ENCODE measurements at regions not wholly inside any gene's neighbourhood (a gene's known extent, or its start where the extent isn't known, plus 50 kb on each side); places are given as distances from the start of the nearest gene placed in this dataset.

DNA sequence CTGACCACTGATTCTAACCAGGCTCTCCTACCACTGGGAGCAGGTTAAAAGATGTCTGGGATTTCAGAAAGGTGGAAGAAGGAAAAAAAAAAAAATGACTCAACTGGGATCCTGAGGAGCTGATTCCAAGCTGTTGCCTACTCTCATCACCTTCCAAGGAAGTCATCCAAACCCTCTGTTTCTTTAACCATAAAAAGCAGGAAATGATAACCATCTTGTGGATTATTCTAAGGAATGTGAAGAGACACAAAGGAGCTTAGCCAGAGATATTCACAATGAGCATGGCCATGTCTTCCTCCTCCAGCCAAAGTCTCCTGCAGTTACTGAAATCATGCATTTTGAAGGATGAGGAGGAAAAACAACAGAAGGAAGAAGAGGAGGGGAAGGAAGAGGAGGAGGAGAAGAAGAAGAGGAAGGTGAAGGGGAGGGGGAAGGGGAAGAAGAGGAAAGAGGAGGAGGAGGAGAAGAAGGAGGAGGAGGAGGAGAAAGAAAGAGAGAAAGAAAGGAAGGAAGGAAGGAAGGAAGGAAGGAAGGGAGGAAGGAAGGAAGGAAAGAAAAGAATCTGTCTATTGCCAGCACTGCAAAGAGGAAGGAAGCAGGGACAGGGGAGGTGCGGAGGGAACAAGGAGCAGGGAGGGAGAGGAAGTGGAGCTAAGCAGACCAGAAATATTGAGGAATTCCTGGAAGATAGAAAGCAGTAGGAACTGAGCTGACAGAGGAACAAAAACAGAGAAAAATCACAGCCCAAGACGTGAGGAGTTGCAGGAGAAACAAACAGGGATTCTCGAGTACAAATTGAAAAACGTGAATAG is 229.2 kb downstream of the UACA start:
- peak overlapping the region; percentile 5 for H3K27ac Mint-ChIP-seq (ENCODE audit: unreplicated experiment)
- no peak for DNase-seq
- H3K36me3 Mint-ChIP-seq (ENCODE audit: unreplicated experiment) = no peaks in the 10 kb centered on the region
- TF ChIP-seq, protein P1, sequence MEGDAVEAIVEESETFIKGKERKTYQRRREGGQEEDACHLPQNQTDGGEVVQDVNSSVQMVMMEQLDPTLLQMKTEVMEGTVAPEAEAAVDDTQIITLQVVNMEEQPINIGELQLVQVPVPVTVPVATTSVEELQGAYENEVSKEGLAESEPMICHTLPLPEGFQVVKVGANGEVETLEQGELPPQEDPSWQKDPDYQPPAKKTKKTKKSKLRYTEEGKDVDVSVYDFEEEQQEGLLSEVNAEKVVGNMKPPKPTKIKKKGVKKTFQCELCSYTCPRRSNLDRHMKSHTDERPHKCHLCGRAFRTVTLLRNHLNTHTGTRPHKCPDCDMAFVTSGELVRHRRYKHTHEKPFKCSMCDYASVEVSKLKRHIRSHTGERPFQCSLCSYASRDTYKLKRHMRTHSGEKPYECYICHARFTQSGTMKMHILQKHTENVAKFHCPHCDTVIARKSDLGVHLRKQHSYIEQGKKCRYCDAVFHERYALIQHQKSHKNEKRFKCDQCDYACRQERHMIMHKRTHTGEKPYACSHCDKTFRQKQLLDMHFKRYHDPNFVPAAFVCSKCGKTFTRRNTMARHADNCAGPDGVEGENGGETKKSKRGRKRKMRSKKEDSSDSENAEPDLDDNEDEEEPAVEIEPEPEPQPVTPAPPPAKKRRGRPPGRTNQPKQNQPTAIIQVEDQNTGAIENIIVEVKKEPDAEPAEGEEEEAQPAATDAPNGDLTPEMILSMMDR (IDR thresholded peaks at IDR 0.05; ENCODE audit: partially characterized antibody, unreplicated experiment) = no peak
- peaks cover 24% of the 10 kb centered on the region for H3K4me1 Mint-ChIP-seq (ENCODE audit: low read depth, unreplicated experiment)
- peaks cover 6% of the 10 kb centered on the region for H3K9me3 Mint-ChIP-seq (ENCODE audit: unreplicated experiment)
- peak overlapping the region; percentile 8 for H3K4me3 Mint-ChIP-seq (ENCODE audit: unreplicated experiment)
- no peaks in the 10 kb centered on the region for H3K27me3 Mint-ChIP-seq (ENCODE audit: unreplicated experiment)

DNA sequence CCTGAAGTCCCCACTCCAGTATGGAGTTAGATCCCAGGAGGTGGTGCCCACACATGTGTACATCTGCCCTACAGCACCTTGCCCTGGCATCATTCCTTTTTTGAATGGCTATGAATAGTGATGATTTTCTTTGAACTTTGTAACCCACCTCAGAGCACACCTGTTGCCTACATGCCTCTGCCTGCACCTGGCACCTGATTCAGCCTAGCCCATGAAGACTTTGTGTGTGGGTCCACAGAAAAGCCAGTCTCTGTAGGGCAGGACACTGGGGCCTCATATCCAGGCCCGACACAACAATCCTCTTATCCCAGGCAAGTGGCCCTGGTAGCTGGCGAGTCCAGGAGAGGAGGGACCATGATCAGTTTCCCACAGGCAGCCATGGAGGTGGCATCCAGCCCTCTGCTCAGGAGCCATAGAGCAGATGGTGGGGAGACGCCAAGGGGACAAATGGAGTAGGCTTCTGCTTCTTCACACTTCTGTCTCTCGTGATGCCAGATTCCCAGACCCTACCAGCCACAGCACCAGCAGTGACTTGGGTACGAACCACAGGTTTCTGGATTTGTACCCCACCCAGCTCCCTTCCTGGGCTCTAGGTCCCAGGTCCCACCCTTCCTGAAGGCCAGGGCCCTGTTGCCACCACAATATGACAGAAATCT is 230.7 kb downstream of the UACA start:
- peaks cover 24% of the 10 kb centered on the region for H3K4me1 Mint-ChIP-seq (ENCODE audit: low read depth, unreplicated experiment)
- no peaks in the 10 kb centered on the region for H3K27me3 Mint-ChIP-seq (ENCODE audit: unreplicated experiment)
- peaks cover 6% of the 10 kb centered on the region for H3K9me3 Mint-ChIP-seq (ENCODE audit: unreplicated experiment)
- TF ChIP-seq, protein P1 (IDR thresholded peaks at IDR 0.05; ENCODE audit: partially characterized antibody, unreplicated experiment) = no peak
- no peak for DNase-seq
- no peak overlapping the region for H3K27ac Mint-ChIP-seq (ENCODE audit: unreplicated experiment)
- no peaks in the 10 kb centered on the region for H3K36me3 Mint-ChIP-seq (ENCODE audit: unreplicated experiment)
- H3K4me3 Mint-ChIP-seq (ENCODE audit: unreplicated experiment) = no peak overlapping the region

GRCh38 chr15:70531576-70531975 is 231.8 kb downstream of the UACA start:
- H3K27me3 Mint-ChIP-seq (ENCODE audit: unreplicated experiment) = no peaks in the 10 kb centered on the region
- peaks cover 33% of the 10 kb centered on the region for H3K4me1 Mint-ChIP-seq (ENCODE audit: low read depth, unreplicated experiment)
- TF ChIP-seq, protein P1 (IDR thresholded peaks at IDR 0.05; ENCODE audit: partially characterized antibody, unreplicated experiment) = no peak
- no peak overlapping the region for H3K27ac Mint-ChIP-seq (ENCODE audit: unreplicated experiment)
- DNase-seq = no peak
- no peak overlapping the region for H3K4me3 Mint-ChIP-seq (ENCODE audit: unreplicated experiment)
- no peaks in the 10 kb centered on the region for H3K36me3 Mint-ChIP-seq (ENCODE audit: unreplicated experiment)
- peaks cover 6% of the 10 kb centered on the region for H3K9me3 Mint-ChIP-seq (ENCODE audit: unreplicated experiment)

DNA sequence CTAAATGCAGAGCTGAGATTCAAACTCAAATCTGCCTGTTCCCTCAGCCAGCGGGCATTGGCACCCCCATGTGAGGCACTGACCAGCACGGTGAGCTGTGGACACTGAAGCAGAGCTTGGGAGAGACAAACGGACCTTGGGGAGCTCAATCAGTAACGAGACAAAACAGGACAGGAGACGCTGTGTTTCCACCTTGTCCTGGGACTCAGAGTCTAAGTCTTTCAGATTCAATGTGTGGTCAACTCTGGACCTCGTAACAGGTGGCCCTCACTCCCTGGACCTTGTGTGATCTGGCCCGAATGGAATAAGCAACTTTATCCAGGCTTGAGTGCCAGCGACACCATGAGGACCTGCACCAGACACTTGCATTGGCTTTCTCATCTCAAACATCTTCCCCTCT is 232.5 kb downstream of the UACA start:
- H3K27ac Mint-ChIP-seq (ENCODE audit: unreplicated experiment) = no peak overlapping the region
- H3K4me1 Mint-ChIP-seq (ENCODE audit: low read depth, unreplicated experiment) = peaks cover 33% of the 10 kb centered on the region
- TF ChIP-seq, protein P1 (IDR thresholded peaks at IDR 0.05; ENCODE audit: partially characterized antibody, unreplicated experiment) = no peak
- H3K4me3 Mint-ChIP-seq (ENCODE audit: unreplicated experiment) = no peak overlapping the region
- no peaks in the 10 kb centered on the region for H3K27me3 Mint-ChIP-seq (ENCODE audit: unreplicated experiment)
- DNase-seq = no peak
- H3K36me3 Mint-ChIP-seq (ENCODE audit: unreplicated experiment) = no peaks in the 10 kb centered on the region
- H3K9me3 Mint-ChIP-seq (ENCODE audit: unreplicated experiment) = peaks cover 3% of the 10 kb centered on the region

- no peaks in the 10 kb centered on the region for H3K27me3 Mint-ChIP-seq (ENCODE audit: unreplicated experiment)
- H3K4me1 Mint-ChIP-seq (ENCODE audit: low read depth, unreplicated experiment) = peaks cover 34% of the 10 kb centered on the region
- peaks cover 3% of the 10 kb centered on the region for H3K9me3 Mint-ChIP-seq (ENCODE audit: unreplicated experiment)
- no peak for DNase-seq
- no peak overlapping the region for H3K4me3 Mint-ChIP-seq (ENCODE audit: unreplicated experiment)
- H3K36me3 Mint-ChIP-seq (ENCODE audit: unreplicated experiment) = no peaks in the 10 kb centered on the region
- H3K27ac Mint-ChIP-seq (ENCODE audit: unreplicated experiment) = no peak overlapping the region
- TF ChIP-seq, protein P1 (IDR thresholded peaks at IDR 0.05; ENCODE audit: partially characterized antibody, unreplicated experiment) = no peak
Measured at GRCh38 chr15:70530503-70530902, 232.9 kb downstream of the UACA start.
